ENCODE measurements at regions not wholly inside any gene's neighbourhood (a gene's known extent, or its start where the extent isn't known, plus 50 kb on each side); places are given as distances from the start of the nearest gene placed in this dataset.

GRCh38 chr5:148933903-148934432, 107.6 kb downstream of the ADRB2 start:
- Histone ChIP-seq H3K4ac (ENCODE audit: low read depth, low read length) (no peak overlapping the region), H2AK5ac (ENCODE audit: insufficient read length, low read length) (no peak overlapping the region), H2BK5ac (ENCODE audit: insufficient read length, low read length) (no peak overlapping the region), H4K8ac (replicated peaks; ENCODE audit: insufficient read length, low read depth, low read length) (no peak overlapping the region), H3K9ac (ENCODE audit: extremely low read depth, insufficient read length, low read length) (no peak overlapping the region), H3K79me1 (ENCODE audit: insufficient read depth, low read depth, low read length, poor library complexity, severe bottlenecking) (no peaks in the 10 kb centered on the region), H3K4me2 (ENCODE audit: insufficient read depth, insufficient read length, low read length) (no peak overlapping the region), H3K27me3 (ENCODE audit: insufficient read depth, low read length) (no peaks in the 10 kb centered on the region), H2BK20ac (ENCODE audit: low read depth, low read length, poor library complexity, severe bottlenecking) (no peak overlapping the region), H3K56ac (ENCODE audit: insufficient read length, low read depth, low read length) (no peak overlapping the region), H3K79me2 (ENCODE audit: insufficient read depth, low read length) (no peaks in the 10 kb centered on the region), H3K23ac (ENCODE audit: insufficient read length, low read depth, low read length) (no peak overlapping the region), H2BK12ac (ENCODE audit: insufficient read length, low read depth, low read length) (no peak overlapping the region), H4K20me1 (ENCODE audit: control insufficient read depth, insufficient read depth, insufficient read length) (no peaks in the 10 kb centered on the region), H3K14ac (ENCODE audit: insufficient read depth, low read length) (no peak overlapping the region), H2BK15ac (ENCODE audit: low read depth, low read length) (no peak overlapping the region), H3K4me1 (ENCODE audit: insufficient read depth, low read length) (peaks cover 2% of the 10 kb centered on the region; the same call in 1 of the 2 replicates), H3K27ac (ENCODE audit: insufficient read length, low read depth, low read length) (no peak overlapping the region), H3K9me3 (ENCODE audit: control insufficient read depth, low read depth, low read length) (no peaks in the 10 kb centered on the region), H3K23me2 (ENCODE audit: insufficient read length, low read depth, low read length, poor library complexity, severe bottlenecking) (no peaks in the 10 kb centered on the region), H2AFZ (ENCODE audit: low read length) (no peak overlapping the region), H3T11ph (ENCODE audit: low read length) (no peak overlapping the region), H4K91ac (ENCODE audit: insufficient read length, low read depth, low read length) (no peak overlapping the region), H2BK120ac (ENCODE audit: low read depth, low read length, poor library complexity, severe bottlenecking) (no peak overlapping the region), H3K18ac (ENCODE audit: insufficient read length, low read depth, low read length) (no peak overlapping the region), H4K5ac (ENCODE audit: insufficient read length, low read depth, low read length) (no peak overlapping the region)
- Mint-ChIP-seq H3K27me3 (ENCODE audit: low read depth) (no peaks in the 10 kb centered on the region; the same call in none of the 2 replicates), H3K27ac (no peak overlapping the region; a peak in 1 of 7 replicates), H3K4me1 (peaks cover 23 to 27% of the 10 kb centered on the region in 2 experiments), H3K4me3 (no peak overlapping the region), H3K36me3 (ENCODE audit: insufficient read depth in 1 of 3, low read depth in 3 of 3) (no peaks in the 10 kb centered on the region; a peak in 1 of 7 replicates), H3K9me3 (no peaks in the 10 kb centered on the region)
- no peak for TF ChIP-seq CTCF (conservative IDR thresholded peaks at IDR 0.05)
- WGBS (ENCODE audit: extremely low coverage, insufficient read length, low lambda C conversion rate): no CpG with 5 or more reads among the region's 1 CpG
- DNase-seq: no peak
